ENCODE measurements at regions not wholly inside any gene's neighbourhood (a gene's known extent, or its start where the extent isn't known, plus 50 kb on each side); places are given as distances from the start of the nearest gene placed in this dataset.

DNA sequence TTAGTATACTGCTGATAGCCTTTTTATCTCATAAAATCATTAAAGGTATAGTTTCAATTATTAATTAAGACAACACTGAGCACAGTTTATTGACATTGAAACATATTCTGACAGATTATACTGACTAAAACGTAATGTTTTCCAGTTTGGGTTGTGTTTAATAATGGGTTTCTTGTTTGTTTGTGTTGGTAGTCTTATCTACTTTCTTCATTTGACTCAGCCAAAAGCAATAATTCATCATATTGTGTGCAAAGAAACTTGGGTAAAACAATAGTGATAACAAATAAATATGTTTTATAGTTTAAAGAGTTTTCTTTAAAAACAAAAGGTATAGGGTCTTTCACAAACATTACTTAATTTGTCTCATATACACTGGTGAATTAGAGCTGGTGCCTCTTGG, 629.2 kb upstream of the AGTR1 start:
- H3K27me3 ChIP-seq (replicated peaks in 1 of 7): no peaks in the 10 kb centered on the region
- no peak overlapping the region for H3K4me3 ChIP-seq
- TF ChIP-seq POLR2A (IDR thresholded peaks at IDR 0.05) (no peak), CTCF (IDR thresholded peaks at IDR 0.05 in 8 of 11, conservative IDR thresholded peaks at IDR 0.05 in 3 of 11) (no peak), POLR2AphosphoS5 (IDR thresholded peaks at IDR 0.05) (no peak)
- no peaks in the 10 kb centered on the region for H3K4me1 ChIP-seq
- H3K9me3 ChIP-seq: no peaks in the 10 kb centered on the region
- no peak for DNase-seq
- intact Hi-C loops (cut with DNase I; ENCODE audit: low total_unique reads): no loop called here
- WGBS, 5 donors: 59 to 92% (median 81%) methylated on average over 1 of the region's 1 CpG
- no peaks in the 10 kb centered on the region for H3K36me3 ChIP-seq
- H3K27ac ChIP-seq: no peak overlapping the region

DNA sequence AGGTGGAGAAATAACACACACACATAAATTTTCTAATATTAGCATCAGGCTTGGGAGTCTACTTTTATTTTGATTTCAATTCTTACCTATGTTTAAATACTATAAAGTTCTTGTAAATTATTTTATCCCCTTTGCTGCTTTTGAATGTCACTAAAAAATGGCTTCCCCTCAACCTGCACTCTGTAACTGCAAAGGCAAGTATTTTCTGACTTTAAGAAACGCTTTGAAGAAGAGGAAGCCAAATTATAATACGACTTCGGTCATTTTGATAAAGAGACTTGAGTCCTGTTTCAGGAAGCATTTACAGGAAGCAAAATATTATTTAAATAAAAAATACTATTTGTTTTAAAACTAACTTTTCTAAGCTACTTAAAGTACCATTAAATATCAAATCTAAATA, 627.7 kb upstream of the AGTR1 start:
- intact Hi-C loops (cut with DNase I; ENCODE audit: low total_unique reads): no loop called here
- no peak for DNase-seq
- TF ChIP-seq POLR2AphosphoS5 (IDR thresholded peaks at IDR 0.05): no peak
- no peak for TF ChIP-seq CTCF (IDR thresholded peaks at IDR 0.05 in 8 of 11, conservative IDR thresholded peaks at IDR 0.05 in 3 of 11)
- TF ChIP-seq POLR2A (IDR thresholded peaks at IDR 0.05): no peak
- no peaks in the 10 kb centered on the region for H3K36me3 ChIP-seq
- WGBS, 5 donors: 33 to 44% (median 42%) methylated on average over 3 of the region's 3 CpGs
- no peak overlapping the region for H3K4me3 ChIP-seq
- H3K9me3 ChIP-seq: no peaks in the 10 kb centered on the region
- no peaks in the 10 kb centered on the region for H3K4me1 ChIP-seq
- H3K27ac ChIP-seq: no peak overlapping the region
- no peaks in the 10 kb centered on the region for H3K27me3 ChIP-seq (replicated peaks in 1 of 7)

GRCh38 chr3:148073721-148074456, 623.8 kb upstream of the AGTR1 start:
- WGBS, 5 donors: 73 to 88% (median 76%) methylated on average over 4 of the region's 4 CpGs
- H3K9me3 ChIP-seq: no peaks in the 10 kb centered on the region
- no peaks in the 10 kb centered on the region for H3K27me3 ChIP-seq (replicated peaks in 1 of 7)
- no peak overlapping the region for H3K27ac ChIP-seq
- no peaks in the 10 kb centered on the region for H3K4me1 ChIP-seq
- H3K36me3 ChIP-seq: no peaks in the 10 kb centered on the region
- DNase-seq: no peak
- TF ChIP-seq POLR2A (IDR thresholded peaks at IDR 0.05) (no peak), CTCF (IDR thresholded peaks at IDR 0.05 in 8 of 11, conservative IDR thresholded peaks at IDR 0.05 in 3 of 11) (no peak), POLR2AphosphoS5 (IDR thresholded peaks at IDR 0.05) (no peak)
- intact Hi-C loops (cut with DNase I; ENCODE audit: low total_unique reads): no loop called here
- no peak overlapping the region for H3K4me3 ChIP-seq

GRCh38 chr3:148074946-148075345, 622.8 kb upstream of the AGTR1 start:
- H3K4me1 ChIP-seq: no peaks in the 10 kb centered on the region
- no peak overlapping the region for H3K4me3 ChIP-seq
- no peak overlapping the region for H3K27ac ChIP-seq
- no peak for TF ChIP-seq POLR2AphosphoS5 (IDR thresholded peaks at IDR 0.05)
- TF ChIP-seq POLR2A (IDR thresholded peaks at IDR 0.05): no peak
- no peak for TF ChIP-seq CTCF (IDR thresholded peaks at IDR 0.05 in 8 of 11, conservative IDR thresholded peaks at IDR 0.05 in 3 of 11)
- intact Hi-C loops (cut with DNase I; ENCODE audit: low total_unique reads): no loop called here
- H3K27me3 ChIP-seq (replicated peaks in 1 of 7): no peaks in the 10 kb centered on the region
- DNase-seq: no peak
- H3K36me3 ChIP-seq: no peaks in the 10 kb centered on the region
- no peaks in the 10 kb centered on the region for H3K9me3 ChIP-seq
- WGBS, 5 donors: 59 to 76% (median 62%) methylated on average over 2 of the region's 2 CpGs
